SH-SY5Y (cell line): ENCODE measurements at regions not wholly inside any gene's neighbourhood (a gene's known extent, or its start where the extent isn't known, plus 50 kb on each side); places are given as distances from the start of the nearest gene placed in this dataset.

ENCODE experiments used
- GATA2 ChIP-seq: IDR thresholded peaks from 2 replicates; pipeline ENCODE4 v1.6.1; 2011; ENCODE audit warnings: mild to moderate bottlenecking, low read depth, low read length
- GATA3 ChIP-seq: IDR thresholded peaks from 2 replicates; pipeline ENCODE4 v1.6.1; 2011; ENCODE audit warnings: low read depth, mild to moderate bottlenecking, low read length, moderate library complexity

- TF ChIP-seq GATA3 (no peak), GATA2 (no peak)
Measured at GRCh38 chr18:60746491-60746890, 373.9 kb upstream of the MC4R start.
